GM12878 (cell line): ENCODE measurements at regions not wholly inside any gene's neighbourhood (a gene's known extent, or its start where the extent isn't known, plus 50 kb on each side); places are given as distances from the start of the nearest gene placed in this dataset.

Experiments
- ATAC-seq: fragments of 200-7000 bp; cut with Tn5 transposase; 3 replicates; pipeline ENCODE4 v1.9.1; 2020; ENCODE audit warnings: mild to moderate bottlenecking, moderate library complexity
- BruUV-seq: library from RNA; stranded (reverse); fragments of 400-500 nt; replicated peaks from 2 replicates; lab custom pipeline; 2021; lab: Mats Ljungman, UMichigan
- CTCF ChIA-PET: fragments of 300-600 bp; sonication (Branson Sonifier 250); formaldehyde crosslinking; extraction: SDS; loops from one replicate; lab custom pipeline; 2021; ENCODE audit warnings: inconsistent platforms; lab: Yijun Ruan, JAX
- POLR2A ChIA-PET: fragments of 350-600 bp; formaldehyde crosslinking; extraction: SDS; loops from one replicate; lab custom pipeline; 2021; ENCODE audit warnings: inconsistent platforms; lab: Charles Lee
- RAD21 ChIA-PET: fragments of 300-600 bp; sonication (Branson Sonifier 250); formaldehyde crosslinking; loops from one replicate; lab custom pipeline; 2023; ENCODE audit warnings: antibody characterized with exemption; ENCODE audit not compliant: unreplicated experiment; lab: Charles Lee
- SMC1A ChIA-PET: fragments of 300-600 bp; sonication (Branson Sonifier 250); formaldehyde crosslinking; loops from one replicate; lab custom pipeline; 2023; ENCODE audit not compliant: unreplicated experiment, uncharacterized antibody; lab: Charles Lee
- DNase-seq: peaks from one replicate; pipeline ENCODE4 v3.0.0-alpha.2; 2011; ENCODE audit warnings: low read depth, low spot score
- FAIRE-seq: peaks from 3 replicates; lab custom pipeline; 2011; peaks lifted over from hg19 to GRCh38; lab: Jason Lieb, UNC
- H2AFZ ChIP-seq: 2 replicates; pipeline ENCODE4 v1.6.0; 2011; ENCODE audit warnings: low read depth, low read length, control low read depth; ENCODE audit not compliant: control insufficient read depth
- H3K27ac ChIP-seq: 2 replicates; pipeline ENCODE4 v1.5.1; 2011; ENCODE audit warnings: control low read depth; ENCODE audit not compliant: control insufficient read depth, insufficient read depth
- H3K27me3 ChIP-seq, 2 experiments: replicated peaks in 1 of 2; 2 replicates each; pipeline versions ENCODE4 v1.6.0 to v1.6.1; 2011; ENCODE audit warnings: low read length in 1 of 2; ENCODE audit not compliant: control insufficient read depth in 2 of 2, insufficient read depth in 2 of 2
- H3K36me3 ChIP-seq, 2 experiments: 2 replicates each; pipeline ENCODE4 v1.5.1; 2011; ENCODE audit warnings: low read length in 1 of 2; ENCODE audit not compliant: control insufficient read depth in 2 of 2, insufficient read depth in 2 of 2
- H3K4me1 ChIP-seq: 2 replicates; pipeline ENCODE4 v1.6.1; 2011; ENCODE audit warnings: mild to moderate bottlenecking, low read length, moderate library complexity, mixed read lengths; ENCODE audit not compliant: control insufficient read depth, insufficient read depth
- H3K4me2 ChIP-seq: 2 replicates; pipeline ENCODE4 v1.6.0; 2011; ENCODE audit warnings: control low read depth; ENCODE audit not compliant: control insufficient read depth, insufficient read depth
- H3K4me3 ChIP-seq: fragments of 200-600 bp; sonication (generic); 2 replicates; pipeline ENCODE4 v1.5.1; 2016
- H3K79me2 ChIP-seq: 2 replicates; pipeline ENCODE4 v1.6.0; 2011; ENCODE audit warnings: low read length; ENCODE audit not compliant: control insufficient read depth, insufficient read depth
- H3K9ac ChIP-seq: 2 replicates; pipeline ENCODE4 v1.8.0; 2011; ENCODE audit warnings: low read length, control low read depth, mixed read lengths; ENCODE audit not compliant: control insufficient read depth, insufficient read depth
- H3K9me3 ChIP-seq: replicated peaks from 3 replicates; pipeline ENCODE4 v1.5.1; 2011; ENCODE audit warnings: mild to moderate bottlenecking, low read length; ENCODE audit not compliant: control insufficient read depth, insufficient read depth
- H4K20me1 ChIP-seq: 2 replicates; pipeline ENCODE4 v1.6.0; 2011; ENCODE audit not compliant: control insufficient read depth, insufficient read depth
- CHD1 ChIP-seq: IDR thresholded peaks from 2 replicates; pipeline ENCODE4 v1.6.1; 2012; ENCODE audit warnings: low read depth, low read length, improper control_type of control experiment
- ESRRA ChIP-seq: IDR thresholded peaks from 2 replicates; pipeline ENCODE4 v1.6.1; 2012; ENCODE audit warnings: mild to moderate bottlenecking, low read length, improper control_type of control experiment
- FOXM1 ChIP-seq: IDR thresholded peaks from 2 replicates; pipeline ENCODE4 v1.6.1; 2012; ENCODE audit warnings: low read depth, mild to moderate bottlenecking, inconsistent platforms, low read length, moderate library complexity
- IRF4 ChIP-seq: IDR thresholded peaks from 2 replicates; pipeline ENCODE4 v1.6.1; 2011; ENCODE audit warnings: low read depth, low read length
- JUNB ChIP-seq: IDR thresholded peaks from 2 replicates; pipeline ENCODE4 v1.6.1; 2016; ENCODE audit warnings: antibody characterized with exemption, mild to moderate bottlenecking
- KDM1A ChIP-seq: fragments of 200-600 bp; sonication (generic); IDR thresholded peaks from 2 replicates; pipeline ENCODE4 v1.6.1; 2016; ENCODE audit warnings: borderline replicate concordance
- MEF2A ChIP-seq: IDR thresholded peaks from 2 replicates; pipeline ENCODE4 v1.6.1; 2011; ENCODE audit warnings: low read depth, mild to moderate bottlenecking, low read length, moderate library complexity; ENCODE audit not compliant: insufficient read depth
- POLR2AphosphoS2 ChIP-seq: IDR thresholded peaks from 2 replicates; pipeline ENCODE4 v1.6.1; 2011; ENCODE audit warnings: low read depth, mild to moderate bottlenecking, low read length, improper control_type of control experiment, moderate library complexity
- RUNX3 ChIP-seq: IDR thresholded peaks from 2 replicates; pipeline ENCODE4 v1.6.1; 2012; ENCODE audit warnings: low read length, inconsistent platforms
- SMC3 ChIP-seq: IDR thresholded peaks from 2 replicates; pipeline ENCODE4 v1.6.1; 2011; ENCODE audit warnings: low read length, improper control_type of control experiment, borderline replicate concordance
- YY1 ChIP-seq: IDR thresholded peaks from 2 replicates; pipeline ENCODE4 v1.6.1; 2011; ENCODE audit warnings: low read depth, mild to moderate bottlenecking, low read length
- ZNF217 ChIP-seq: fragments of 450-650 bp; IDR thresholded peaks from 2 replicates; pipeline ENCODE4 v1.6.1; 2017; ENCODE audit warnings: antibody characterized with exemption, mild to moderate bottlenecking
- WGBS: methylation state at CpG from one replicate; pipeline ENCODE4 v1.1.6; 2016; ENCODE audit warnings: low lambda C conversion rate; ENCODE audit not compliant: insufficient replicate concordance, insufficient coverage; ENCODE audit errors: missing lambda C conversion rate; 5-methylcytosine and 5-hydroxymethylcytosine counted together
- in situ Hi-C: fragments of 300-500 bp; cut with MboI; formaldehyde crosslinking; loops from 9 replicates; pipeline ENCODE4 v1.14.3; 2018; ENCODE audit warnings: mixed read lengths
- intact Hi-C: fragments of 100-400 bp; cut with micrococcal nuclease; formaldehyde crosslinking; loops from one replicate; pipeline ENCODE4 v1.14.2; 2022; ENCODE audit not compliant: unreplicated experiment
- TF ChIP-seq, protein P1 (sequence below): IDR thresholded peaks from 2 replicates; pipeline ENCODE4 v1.6.1; 2012; ENCODE audit warnings: mild to moderate bottlenecking, low read depth, low read length
- TF ChIP-seq, protein P2 (sequence below): IDR thresholded peaks from 2 replicates; pipeline ENCODE4 v1.6.1; 2011; ENCODE audit warnings: borderline replicate concordance, low read depth, mild to moderate bottlenecking, moderate library complexity, low read length; ENCODE audit not compliant: insufficient read depth, poor library complexity, severe bottlenecking

DNA sequence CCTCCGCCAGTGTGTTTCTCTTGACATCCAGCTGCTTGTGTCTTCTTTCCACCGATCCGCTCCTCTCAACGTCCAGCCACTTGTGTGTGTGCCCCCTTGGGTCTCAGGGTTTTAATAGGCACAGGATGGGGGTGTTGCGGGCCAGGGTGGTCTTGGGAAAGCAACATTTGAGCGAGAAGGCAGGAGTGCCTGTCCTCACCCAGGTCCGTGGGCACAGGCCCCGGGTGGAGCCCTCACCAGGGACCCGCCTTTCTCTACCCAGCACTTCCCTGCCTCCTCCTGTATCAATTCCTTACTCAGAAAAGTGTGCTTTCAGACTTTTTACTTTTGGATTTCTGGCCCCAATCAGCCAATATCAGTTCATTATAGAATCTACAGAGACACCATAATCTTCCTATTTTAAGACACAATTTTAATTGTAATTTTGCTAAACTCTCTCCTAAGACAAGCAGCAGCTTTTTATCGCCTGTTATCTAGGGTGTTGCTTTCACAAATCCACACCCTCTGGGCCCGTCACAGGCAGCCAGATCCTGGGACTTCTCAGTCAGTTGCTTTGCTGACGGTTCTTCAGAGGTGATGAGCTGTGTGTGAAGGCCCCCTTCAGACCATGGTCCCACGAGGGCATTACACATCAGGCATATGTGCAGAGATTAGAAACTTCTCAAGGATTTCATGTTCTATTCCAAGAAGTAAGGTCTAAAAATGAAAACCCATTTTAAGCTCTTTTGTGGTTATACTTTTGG is 96.0 kb upstream of the FHL2 start:
- SMC1A ChIA-PET = no interaction called here
- RAD21 ChIA-PET = no interaction called here
- POLR2A ChIA-PET = no interaction called here
- no peak overlapping the region for H3K4me2 ChIP-seq
- intact Hi-C loops (no loop called here), in situ Hi-C loops (no loop called here)
- H3K79me2 ChIP-seq = no peaks in the 10 kb centered on the region
- ATAC-seq (no peak), DNase-seq (no peak), FAIRE-seq (no peak)
- no peak overlapping the region for H3K9ac ChIP-seq
- 32% methylated on average over 12 of the region's 13 CpGs for WGBS
- H3K9me3 ChIP-seq = no peaks in the 10 kb centered on the region
- TF ChIP-seq JUNB (no peak), RUNX3 (no peak), YY1 (no peak), FOXM1 (no peak), CHD1 (no peak), MEF2A (no peak), IRF4 (no peak), KDM1A (no peak), ZNF217 (no peak), SMC3 (no peak), POLR2AphosphoS2 (no peak), ESRRA (no peak)
- TF ChIP-seq, protein P1, sequence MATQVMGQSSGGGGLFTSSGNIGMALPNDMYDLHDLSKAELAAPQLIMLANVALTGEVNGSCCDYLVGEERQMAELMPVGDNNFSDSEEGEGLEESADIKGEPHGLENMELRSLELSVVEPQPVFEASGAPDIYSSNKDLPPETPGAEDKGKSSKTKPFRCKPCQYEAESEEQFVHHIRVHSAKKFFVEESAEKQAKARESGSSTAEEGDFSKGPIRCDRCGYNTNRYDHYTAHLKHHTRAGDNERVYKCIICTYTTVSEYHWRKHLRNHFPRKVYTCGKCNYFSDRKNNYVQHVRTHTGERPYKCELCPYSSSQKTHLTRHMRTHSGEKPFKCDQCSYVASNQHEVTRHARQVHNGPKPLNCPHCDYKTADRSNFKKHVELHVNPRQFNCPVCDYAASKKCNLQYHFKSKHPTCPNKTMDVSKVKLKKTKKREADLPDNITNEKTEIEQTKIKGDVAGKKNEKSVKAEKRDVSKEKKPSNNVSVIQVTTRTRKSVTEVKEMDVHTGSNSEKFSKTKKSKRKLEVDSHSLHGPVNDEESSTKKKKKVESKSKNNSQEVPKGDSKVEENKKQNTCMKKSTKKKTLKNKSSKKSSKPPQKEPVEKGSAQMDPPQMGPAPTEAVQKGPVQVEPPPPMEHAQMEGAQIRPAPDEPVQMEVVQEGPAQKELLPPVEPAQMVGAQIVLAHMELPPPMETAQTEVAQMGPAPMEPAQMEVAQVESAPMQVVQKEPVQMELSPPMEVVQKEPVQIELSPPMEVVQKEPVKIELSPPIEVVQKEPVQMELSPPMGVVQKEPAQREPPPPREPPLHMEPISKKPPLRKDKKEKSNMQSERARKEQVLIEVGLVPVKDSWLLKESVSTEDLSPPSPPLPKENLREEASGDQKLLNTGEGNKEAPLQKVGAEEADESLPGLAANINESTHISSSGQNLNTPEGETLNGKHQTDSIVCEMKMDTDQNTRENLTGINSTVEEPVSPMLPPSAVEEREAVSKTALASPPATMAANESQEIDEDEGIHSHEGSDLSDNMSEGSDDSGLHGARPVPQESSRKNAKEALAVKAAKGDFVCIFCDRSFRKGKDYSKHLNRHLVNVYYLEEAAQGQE = no peak
- TF ChIP-seq, protein P2, sequence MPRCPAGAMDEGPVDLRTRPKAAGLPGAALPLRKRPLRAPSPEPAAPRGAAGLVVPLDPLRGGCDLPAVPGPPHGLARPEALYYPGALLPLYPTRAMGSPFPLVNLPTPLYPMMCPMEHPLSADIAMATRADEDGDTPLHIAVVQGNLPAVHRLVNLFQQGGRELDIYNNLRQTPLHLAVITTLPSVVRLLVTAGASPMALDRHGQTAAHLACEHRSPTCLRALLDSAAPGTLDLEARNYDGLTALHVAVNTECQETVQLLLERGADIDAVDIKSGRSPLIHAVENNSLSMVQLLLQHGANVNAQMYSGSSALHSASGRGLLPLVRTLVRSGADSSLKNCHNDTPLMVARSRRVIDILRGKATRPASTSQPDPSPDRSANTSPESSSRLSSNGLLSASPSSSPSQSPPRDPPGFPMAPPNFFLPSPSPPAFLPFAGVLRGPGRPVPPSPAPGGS = no peak
- H3K4me1 ChIP-seq = no peaks in the 10 kb centered on the region
- CTCF ChIA-PET = no interaction called here
- no TSS peak for BruUV-seq
- H3K4me3 ChIP-seq = no peak overlapping the region
- no peak overlapping the region for H3K27ac ChIP-seq
- no peak overlapping the region for H2AFZ ChIP-seq
- no peaks in the 10 kb centered on the region; a peak in 2 of 4 replicates for H3K27me3 ChIP-seq
- H4K20me1 ChIP-seq = no peaks in the 10 kb centered on the region
- no peaks in the 10 kb centered on the region for H3K36me3 ChIP-seq
